ENCODE measurements at regions not wholly inside any gene's neighbourhood (a gene's known extent, or its start where the extent isn't known, plus 50 kb on each side); places are given as distances from the start of the nearest gene placed in this dataset.

- Histone ChIP-seq H3K4me3 (ENCODE audit: insufficient read depth, low read depth, low read length) (no peak overlapping the region), H3K27me3 (ENCODE audit: control insufficient read depth, insufficient read depth, low read length) (no peaks in the 10 kb centered on the region), H3K36me3 (replicated peaks; ENCODE audit: control insufficient read depth, insufficient read depth, low read length) (no peaks in the 10 kb centered on the region)
- DNase-seq, result no peak
Measured at GRCh38 chr9:99726758-99727157, 94.9 kb upstream of the NR4A3 start.

- no peak overlapping the region for H3K4me3 ChIP-seq (ENCODE audit: insufficient read depth, low read depth, low read length)
- no peak for DNase-seq
Measured at GRCh38 chr9:99730062-99730461, 91.6 kb upstream of the NR4A3 start.

GRCh38 chr9:99731950-99732349 is 89.7 kb upstream of the NR4A3 start:
- DNase-seq, result no peak
- Histone ChIP-seq H3K27me3 (ENCODE audit: control insufficient read depth, insufficient read depth, low read length) (no peaks in the 10 kb centered on the region), H3K36me3 (replicated peaks; ENCODE audit: control insufficient read depth, insufficient read depth, low read length) (no peaks in the 10 kb centered on the region), H3K4me3 (ENCODE audit: insufficient read depth, low read depth, low read length) (no peak overlapping the region)

More at GRCh38 chr9:99730062-99730461, 91.6 kb upstream of the NR4A3 start:
- Histone ChIP-seq H3K36me3 (replicated peaks; ENCODE audit: control insufficient read depth, insufficient read depth, low read length) (no peaks in the 10 kb centered on the region), H3K27me3 (ENCODE audit: control insufficient read depth, insufficient read depth, low read length) (no peaks in the 10 kb centered on the region)

GRCh38 chr9:99732715-99733114 is 89.0 kb upstream of the NR4A3 start:
- H3K27me3 ChIP-seq (ENCODE audit: control insufficient read depth, insufficient read depth, low read length), result no peaks in the 10 kb centered on the region
- H3K36me3 ChIP-seq (replicated peaks; ENCODE audit: control insufficient read depth, insufficient read depth, low read length), result no peaks in the 10 kb centered on the region
- DNase-seq, result no peak
- H3K4me3 ChIP-seq (ENCODE audit: insufficient read depth, low read depth, low read length), result no peak overlapping the region

- Histone ChIP-seq H3K36me3 (replicated peaks; ENCODE audit: control insufficient read depth, insufficient read depth, low read length) (no peaks in the 10 kb centered on the region), H3K27me3 (ENCODE audit: control insufficient read depth, insufficient read depth, low read length) (no peaks in the 10 kb centered on the region), H3K4me3 (ENCODE audit: insufficient read depth, low read depth, low read length) (no peak overlapping the region)
- no peak for DNase-seq
Measured at GRCh38 chr9:99735041-99735440, 86.6 kb upstream of the NR4A3 start.

GRCh38 chr9:99736291-99736690 is 85.4 kb upstream of the NR4A3 start:
- no peaks in the 10 kb centered on the region for H3K36me3 ChIP-seq (replicated peaks; ENCODE audit: control insufficient read depth, insufficient read depth, low read length)
- no peaks in the 10 kb centered on the region for H3K27me3 ChIP-seq (ENCODE audit: control insufficient read depth, insufficient read depth, low read length)
- H3K4me3 ChIP-seq (ENCODE audit: insufficient read depth, low read depth, low read length), result no peak overlapping the region
- DNase-seq, result no peak

GRCh38 chr9:99737649-99738048 is 84.0 kb upstream of the NR4A3 start:
- no peak overlapping the region for H3K4me3 ChIP-seq (ENCODE audit: insufficient read depth, low read depth, low read length)
- no peaks in the 10 kb centered on the region for H3K27me3 ChIP-seq (ENCODE audit: control insufficient read depth, insufficient read depth, low read length)
- DNase-seq, result no peak
- no peaks in the 10 kb centered on the region for H3K36me3 ChIP-seq (replicated peaks; ENCODE audit: control insufficient read depth, insufficient read depth, low read length)

- DNase-seq, result no peak
- H3K27me3 ChIP-seq (ENCODE audit: control insufficient read depth, insufficient read depth, low read length), result no peaks in the 10 kb centered on the region
- H3K4me3 ChIP-seq (ENCODE audit: insufficient read depth, low read depth, low read length), result no peak overlapping the region
- no peaks in the 10 kb centered on the region for H3K36me3 ChIP-seq (replicated peaks; ENCODE audit: control insufficient read depth, insufficient read depth, low read length)
Measured at GRCh38 chr9:99743006-99743405, 78.7 kb upstream of the NR4A3 start.

- no peaks in the 10 kb centered on the region for H3K27me3 ChIP-seq (ENCODE audit: control insufficient read depth, insufficient read depth, low read length)
- H3K36me3 ChIP-seq (replicated peaks; ENCODE audit: control insufficient read depth, insufficient read depth, low read length), result no peaks in the 10 kb centered on the region
- no peak for DNase-seq
- no peak overlapping the region for H3K4me3 ChIP-seq (ENCODE audit: insufficient read depth, low read depth, low read length)
Measured at GRCh38 chr9:99743455-99743854, 78.2 kb upstream of the NR4A3 start.

- Histone ChIP-seq H3K4me3 (ENCODE audit: insufficient read depth, low read depth, low read length) (no peak overlapping the region), H3K36me3 (replicated peaks; ENCODE audit: control insufficient read depth, insufficient read depth, low read length) (no peaks in the 10 kb centered on the region), H3K27me3 (ENCODE audit: control insufficient read depth, insufficient read depth, low read length) (no peaks in the 10 kb centered on the region)
- DNase-seq, result no peak
Measured at GRCh38 chr9:99744132-99744531, 77.6 kb upstream of the NR4A3 start.

GRCh38 chr9:99745085-99745484 is 76.6 kb upstream of the NR4A3 start:
- H3K27me3 ChIP-seq (ENCODE audit: control insufficient read depth, insufficient read depth, low read length), result no peaks in the 10 kb centered on the region
- H3K36me3 ChIP-seq (replicated peaks; ENCODE audit: control insufficient read depth, insufficient read depth, low read length), result no peaks in the 10 kb centered on the region
- no peak overlapping the region for H3K4me3 ChIP-seq (ENCODE audit: insufficient read depth, low read depth, low read length)
- DNase-seq, result no peak

GRCh38 chr9:99746406-99746805 is 75.3 kb upstream of the NR4A3 start:
- DNase-seq, result no peak
- Histone ChIP-seq H3K4me3 (ENCODE audit: insufficient read depth, low read depth, low read length) (no peak overlapping the region), H3K27me3 (ENCODE audit: control insufficient read depth, insufficient read depth, low read length) (no peaks in the 10 kb centered on the region), H3K36me3 (replicated peaks; ENCODE audit: control insufficient read depth, insufficient read depth, low read length) (no peaks in the 10 kb centered on the region)

- no peaks in the 10 kb centered on the region for H3K27me3 ChIP-seq (ENCODE audit: control insufficient read depth, insufficient read depth, low read length)
- H3K4me3 ChIP-seq (ENCODE audit: insufficient read depth, low read depth, low read length), result no peak overlapping the region
- no peak for DNase-seq
- H3K36me3 ChIP-seq (replicated peaks; ENCODE audit: control insufficient read depth, insufficient read depth, low read length), result no peaks in the 10 kb centered on the region
Measured at GRCh38 chr9:99748266-99748665, 73.4 kb upstream of the NR4A3 start.

GRCh38 chr9:99748676-99749075 is 73.0 kb upstream of the NR4A3 start:
- DNase-seq, result no peak
- Histone ChIP-seq H3K4me3 (ENCODE audit: insufficient read depth, low read depth, low read length) (no peak overlapping the region), H3K36me3 (replicated peaks; ENCODE audit: control insufficient read depth, insufficient read depth, low read length) (no peaks in the 10 kb centered on the region), H3K27me3 (ENCODE audit: control insufficient read depth, insufficient read depth, low read length) (no peaks in the 10 kb centered on the region)

GRCh38 chr9:99749641-99750040 is 72.0 kb upstream of the NR4A3 start:
- no peaks in the 10 kb centered on the region for H3K27me3 ChIP-seq (ENCODE audit: control insufficient read depth, insufficient read depth, low read length)
- H3K4me3 ChIP-seq (ENCODE audit: insufficient read depth, low read depth, low read length), result no peak overlapping the region

GRCh38 chr9:99750526-99750925 is 71.2 kb upstream of the NR4A3 start:
- DNase-seq, result no peak

More at GRCh38 chr9:99749641-99750040, 72.0 kb upstream of the NR4A3 start:
- DNase-seq, result no peak
- H3K36me3 ChIP-seq (replicated peaks; ENCODE audit: control insufficient read depth, insufficient read depth, low read length), result no peaks in the 10 kb centered on the region

More at GRCh38 chr9:99750526-99750925, 71.2 kb upstream of the NR4A3 start:
- Histone ChIP-seq H3K4me3 (ENCODE audit: insufficient read depth, low read depth, low read length) (no peak overlapping the region), H3K36me3 (replicated peaks; ENCODE audit: control insufficient read depth, insufficient read depth, low read length) (no peaks in the 10 kb centered on the region), H3K27me3 (ENCODE audit: control insufficient read depth, insufficient read depth, low read length) (no peaks in the 10 kb centered on the region)

All from H7 (cell line).